Endodermal cell (in vitro differentiated cells): ENCODE measurements at regions not wholly inside any gene's neighbourhood (a gene's known extent, or its start where the extent isn't known, plus 50 kb on each side); places are given as distances from the start of the nearest gene placed in this dataset.

Experiments used
- DNase-seq: peaks from one replicate; pipeline ENCODE4 v3.0.0-alpha.2; 2017
- H3K27ac ChIP-seq: 2 replicates; pipeline ENCODE4 v1.5.1; 2013; ENCODE audit warnings: mild to moderate bottlenecking, low read depth, low read length, moderate library complexity
- H3K27me3 ChIP-seq: 2 replicates; pipeline ENCODE4 v1.6.1; 2013; ENCODE audit warnings: mild to moderate bottlenecking, low read length, moderate library complexity; ENCODE audit not compliant: insufficient read depth, control insufficient read depth, poor library complexity, severe bottlenecking
- H3K36me3 ChIP-seq: 2 replicates; pipeline ENCODE4 v1.7.0; 2013; ENCODE audit warnings: mild to moderate bottlenecking, low read length, moderate library complexity; ENCODE audit not compliant: control insufficient read depth, insufficient read depth
- H3K4me1 ChIP-seq: one replicate; pipeline ENCODE4 v1.7.0; 2013; ENCODE audit warnings: low read length; ENCODE audit not compliant: control insufficient read depth, insufficient read depth
- H3K4me3 ChIP-seq: 2 replicates; pipeline ENCODE4 v1.5.1; 2013; ENCODE audit warnings: mild to moderate bottlenecking, low read length, moderate library complexity
- H3K9ac ChIP-seq: 2 replicates; pipeline ENCODE4 v1.6.1; 2013; ENCODE audit warnings: mild to moderate bottlenecking, low read length, moderate library complexity; ENCODE audit not compliant: poor library complexity, severe bottlenecking; ENCODE audit errors: extremely low read depth
- H3K9me3 ChIP-seq: 2 replicates; pipeline ENCODE4 v1.6.1; 2013; ENCODE audit warnings: mild to moderate bottlenecking, low read length, moderate library complexity; ENCODE audit not compliant: control insufficient read depth
- H3K27ac Mint-ChIP-seq: 2 replicates; pipeline ENCODE4 v1.8.0; 2020; ENCODE audit warnings: mixed read lengths
- H3K27me3 Mint-ChIP-seq: 2 replicates; pipeline ENCODE4 v1.8.0; 2021; ENCODE audit warnings: mild to moderate bottlenecking, mixed read lengths; ENCODE audit not compliant: insufficient read depth
- H3K36me3 Mint-ChIP-seq: 2 replicates; pipeline ENCODE4 v1.8.0; 2020; ENCODE audit warnings: low read depth, mixed read lengths
- H3K4me1 Mint-ChIP-seq: 2 replicates; pipeline ENCODE4 v1.8.0; 2020; ENCODE audit warnings: mixed read lengths
- H3K4me3 Mint-ChIP-seq: 2 replicates; pipeline ENCODE4 v1.8.0; 2020; ENCODE audit warnings: mild to moderate bottlenecking, moderate library complexity, mixed read lengths
- H3K9me3 Mint-ChIP-seq: 2 replicates; pipeline ENCODE4 v1.8.0; 2020; ENCODE audit warnings: mild to moderate bottlenecking, mixed read lengths
- CTCF ChIP-seq: fragments of 200-600 bp; sonication (generic); conservative IDR thresholded peaks from 2 replicates; pipeline ENCODE4 v1.5.0; 2021; ENCODE audit warnings: antibody characterized with exemption, mild to moderate bottlenecking
- WGBS, 2 experiments: methylation state at CpG; one replicate each; pipeline versions ENCODE4 v1.1.5 to v1.1.7; 2013; ENCODE audit warnings: missing lambda C conversion rate in 2 of 2, mixed read lengths in 1 of 2; ENCODE audit not compliant: insufficient coverage in 1 of 2, insufficient read length in 1 of 2; 5-methylcytosine and 5-hydroxymethylcytosine counted together

GRCh38 chr12:22991250-22991844 lies 366.4 kb downstream of the ETNK1 start:
- Histone ChIP-seq H3K4me1 (no peaks in the 10 kb centered on the region), H3K9me3 (no peaks in the 10 kb centered on the region), H3K27me3 (no peaks in the 10 kb centered on the region), H3K4me3 (no peak overlapping the region), H3K36me3 (peaks cover 52% of the 10 kb centered on the region), H3K9ac (no peak overlapping the region), H3K27ac (no peak overlapping the region)
- peaks cover 45% of the 10 kb centered on the region for H3K36me3 Mint-ChIP-seq
- WGBS, 2 experiments: 95 to 96% methylated on average over 3 of the region's 3 CpGs
- H3K9me3 Mint-ChIP-seq: no peaks in the 10 kb centered on the region
- H3K4me3 Mint-ChIP-seq: no peak overlapping the region
- peaks cover 38% of the 10 kb centered on the region for H3K4me1 Mint-ChIP-seq
- TF ChIP-seq CTCF: no peak
- no peak overlapping the region for H3K27ac Mint-ChIP-seq
- H3K27me3 Mint-ChIP-seq: no peaks in the 10 kb centered on the region
- DNase-seq: no peak

DNA sequence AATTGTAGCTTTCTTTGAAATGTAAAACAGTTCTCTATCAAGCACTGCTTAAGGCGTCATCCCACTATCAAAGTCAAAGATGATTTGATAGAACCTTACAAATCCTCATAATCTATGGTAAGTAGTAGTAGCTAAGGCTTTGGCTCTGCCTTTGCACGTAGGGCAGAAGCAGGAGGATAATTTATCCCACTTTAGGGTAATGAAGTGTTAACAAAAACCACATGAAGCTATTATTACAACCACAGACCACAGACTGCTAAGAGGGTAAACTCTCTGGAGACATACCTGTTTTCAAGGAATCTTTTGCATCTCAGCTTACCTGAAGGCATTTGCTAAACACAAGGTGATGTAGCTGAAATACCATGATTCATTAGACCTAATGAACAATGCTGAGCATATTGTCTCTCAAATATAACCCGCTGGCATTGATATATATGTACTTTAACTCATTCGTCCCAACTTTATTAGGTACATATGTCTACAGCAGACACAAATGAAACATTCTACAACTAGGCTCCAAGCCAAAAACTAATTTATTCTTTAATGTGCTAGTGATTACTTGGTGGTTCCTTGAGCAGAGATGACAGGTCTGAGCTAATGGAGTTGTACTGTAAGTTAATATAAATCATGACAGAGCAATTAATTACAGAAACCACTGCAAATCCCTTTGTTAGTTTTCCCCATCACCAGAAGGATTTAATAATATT lies 368.8 kb downstream of the ETNK1 start:
- Histone ChIP-seq H3K9ac (no peak overlapping the region), H3K9me3 (peaks cover 13% of the 10 kb centered on the region), H3K27me3 (no peaks in the 10 kb centered on the region), H3K27ac (no peak overlapping the region), H3K4me1 (no peaks in the 10 kb centered on the region), H3K36me3 (peaks cover 59% of the 10 kb centered on the region), H3K4me3 (no peak overlapping the region)
- peaks cover 53% of the 10 kb centered on the region for H3K36me3 Mint-ChIP-seq
- no peak overlapping the region for H3K4me3 Mint-ChIP-seq
- no peaks in the 10 kb centered on the region for H3K27me3 Mint-ChIP-seq
- DNase-seq: no peak
- peaks cover 12% of the 10 kb centered on the region for H3K9me3 Mint-ChIP-seq
- H3K27ac Mint-ChIP-seq: peak overlapping the region; percentile 3
- TF ChIP-seq CTCF: no peak
- WGBS, 2 experiments: 81 to 100% methylated on average over 1 to 4 of the region's 4 CpGs
- H3K4me1 Mint-ChIP-seq: peaks cover 33% of the 10 kb centered on the region

- DNase-seq: no peak
- Mint-ChIP-seq H3K27ac (peak overlapping the region; percentile 3), H3K4me1 (peaks cover 33% of the 10 kb centered on the region), H3K4me3 (no peak overlapping the region), H3K9me3 (peaks cover 17% of the 10 kb centered on the region), H3K27me3 (no peaks in the 10 kb centered on the region), H3K36me3 (peaks cover 59% of the 10 kb centered on the region)
- Histone ChIP-seq H3K4me1 (no peaks in the 10 kb centered on the region), H3K9me3 (peaks cover 13% of the 10 kb centered on the region), H3K4me3 (no peak overlapping the region), H3K9ac (no peak overlapping the region), H3K27ac (no peak overlapping the region), H3K27me3 (no peaks in the 10 kb centered on the region), H3K36me3 (peaks cover 59% of the 10 kb centered on the region)
- WGBS, 2 experiments: 97 to 100% methylated on average over 1 to 2 of the region's 3 CpGs
- no peak for TF ChIP-seq CTCF
These were observed 369.3 kb downstream of the ETNK1 start for GRCh38 chr12:22994316-22994675.
